ENCODE measurements at regions not wholly inside any gene's neighbourhood (a gene's known extent, or its start where the extent isn't known, plus 50 kb on each side); places are given as distances from the start of the nearest gene placed in this dataset.

DNA sequence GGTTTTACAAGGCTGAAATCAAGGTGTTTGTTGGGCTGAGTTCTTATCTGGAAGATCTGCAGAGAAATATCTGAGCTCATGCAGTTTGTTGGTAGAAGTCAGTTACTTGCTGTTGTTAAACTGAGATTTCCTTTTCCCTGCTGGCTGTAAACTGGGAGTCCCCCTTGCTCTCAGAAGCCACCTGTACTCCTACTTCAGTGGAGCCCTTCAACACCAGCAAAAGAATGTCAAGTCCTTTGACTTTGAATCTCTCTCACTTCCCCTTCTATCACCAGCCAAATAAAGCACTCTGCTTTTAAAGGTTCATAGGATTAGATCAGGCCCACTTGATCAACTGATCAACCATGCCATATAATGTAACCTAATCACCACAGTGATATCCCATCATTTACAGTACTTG lies 252.2 kb upstream of the CDH7 start:
- no peak for TF ChIP-seq YY1 (IDR thresholded peaks at IDR 0.05; ENCODE audit: insufficient read depth, insufficient read length)
- TF ChIP-seq ZNF274 (IDR thresholded peaks at IDR 0.05; ENCODE audit: low read depth, low read length): no peak
